GM04503 (cell line): ENCODE measurements at regions not wholly inside any gene's neighbourhood (a gene's known extent, or its start where the extent isn't known, plus 50 kb on each side); places are given as distances from the start of the nearest gene placed in this dataset.

Experiments
- DNase-seq: peaks from one replicate; pipeline ENCODE4 v3.0.0-alpha.2; 2012; ENCODE audit warnings: low read depth

- no peak for DNase-seq
These were observed 312.4 kb upstream of the RTL1 start for GRCh38 chr14:101215927-101216326.

GRCh38 chr14:101216366-101217079, 313.0 kb upstream of the RTL1 start:
- no peak for DNase-seq

GRCh38 chr14:101217080-101217463, 313.6 kb upstream of the RTL1 start:
- DNase-seq = no peak

GRCh38 chr14:101217616-101218371, 314.3 kb upstream of the RTL1 start:
- DNase-seq = no peak

- no peak for DNase-seq
These were observed 316.6 kb upstream of the RTL1 start for GRCh38 chr14:101219896-101220703.

- DNase-seq = no peak
These were observed 317.5 kb upstream of the RTL1 start for GRCh38 chr14:101220921-101221510.

GRCh38 chr14:101221549-101222160, 318.1 kb upstream of the RTL1 start:
- DNase-seq = no peak

- no peak for DNase-seq
These were observed 319.0 kb upstream of the RTL1 start for GRCh38 chr14:101222362-101223070.

- no peak for DNase-seq
These were observed 319.6 kb upstream of the RTL1 start for GRCh38 chr14:101223127-101223526.

- DNase-seq = no peak
These were observed 320.1 kb upstream of the RTL1 start for GRCh38 chr14:101223561-101224162.

- DNase-seq = no peak
These were observed 321.0 kb upstream of the RTL1 start for GRCh38 chr14:101224356-101225156.

- no peak for DNase-seq
These were observed 321.9 kb upstream of the RTL1 start for GRCh38 chr14:101225157-101226152.

GRCh38 chr14:101226265-101226602, 322.7 kb upstream of the RTL1 start:
- no peak for DNase-seq

- DNase-seq = no peak
These were observed 323.3 kb upstream of the RTL1 start for GRCh38 chr14:101226603-101227425.

GRCh38 chr14:101227611-101228594, 324.4 kb upstream of the RTL1 start:
- no peak for DNase-seq

- no peak for DNase-seq
These were observed 325.5 kb upstream of the RTL1 start for GRCh38 chr14:101228949-101229541.
